NCI-H748 (cell line): ENCODE measurements at regions not wholly inside any gene's neighbourhood (a gene's known extent, or its start where the extent isn't known, plus 50 kb on each side); places are given as distances from the start of the nearest gene placed in this dataset.

Experiments
- DNase-seq: peaks from one replicate; lab custom pipeline; 2025; ENCODE audit not compliant: unreplicated experiment; lab: John Stamatoyannopoulos, UW

DNA sequence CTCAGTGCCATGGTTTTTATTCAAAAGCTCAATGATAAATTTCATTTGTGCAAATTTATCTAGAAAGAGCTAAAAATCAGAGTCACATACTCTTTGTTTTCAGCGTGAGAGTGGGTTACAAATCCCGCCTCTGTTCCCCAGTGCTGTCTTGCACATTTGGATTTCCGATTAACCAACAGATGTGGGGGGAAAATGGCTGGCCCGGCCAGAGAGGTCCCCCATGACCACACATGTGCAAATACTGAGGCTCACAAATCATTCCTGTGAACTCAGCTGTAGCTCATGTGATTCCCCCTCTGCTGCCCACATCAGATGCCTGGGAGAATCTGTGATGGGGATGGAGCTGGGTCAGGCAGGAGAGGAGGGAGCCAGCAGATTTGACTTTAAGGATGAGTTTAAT, 168.7 kb downstream of the PAX1 start:
- no peak for DNase-seq

DNA sequence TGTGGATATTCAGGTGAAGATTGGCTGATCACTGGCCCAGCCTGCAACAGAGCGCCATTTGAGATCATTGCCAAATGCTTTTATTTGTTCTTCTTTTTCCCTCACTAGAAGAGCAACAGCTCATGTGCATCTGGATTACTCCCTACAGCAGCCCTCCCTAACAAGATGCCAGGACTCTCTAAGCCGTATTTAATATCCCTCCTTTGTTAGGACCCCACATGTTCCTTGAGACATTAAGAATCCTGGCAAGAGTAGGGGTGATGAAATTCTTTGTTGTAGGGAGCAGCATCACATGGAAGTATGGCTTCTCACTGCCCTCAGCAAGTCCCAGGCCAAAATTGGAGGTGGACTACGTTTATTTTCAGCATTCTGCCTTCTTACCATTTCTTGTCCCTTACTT, 167.8 kb downstream of the PAX1 start:
- DNase-seq = no peak

DNA sequence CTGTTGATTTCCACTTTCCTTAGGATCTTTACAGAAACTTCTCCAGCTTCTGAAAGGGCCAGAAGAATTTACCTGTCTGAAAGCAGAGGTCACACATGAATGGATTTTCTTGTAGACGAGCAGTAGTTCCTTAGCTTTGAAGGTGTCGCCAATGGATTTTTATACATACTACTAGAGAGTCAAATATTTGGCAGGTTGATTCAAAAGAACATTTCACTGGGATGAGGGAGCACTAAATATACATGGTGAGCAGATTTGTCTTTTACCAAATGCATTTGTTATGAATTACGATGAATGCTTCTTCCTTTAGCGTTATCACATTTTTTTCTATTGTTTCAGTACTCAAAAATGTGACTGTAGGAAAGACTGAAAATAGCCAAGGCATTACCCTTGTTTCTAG, 162.3 kb downstream of the PAX1 start:
- DNase-seq = no peak

DNA sequence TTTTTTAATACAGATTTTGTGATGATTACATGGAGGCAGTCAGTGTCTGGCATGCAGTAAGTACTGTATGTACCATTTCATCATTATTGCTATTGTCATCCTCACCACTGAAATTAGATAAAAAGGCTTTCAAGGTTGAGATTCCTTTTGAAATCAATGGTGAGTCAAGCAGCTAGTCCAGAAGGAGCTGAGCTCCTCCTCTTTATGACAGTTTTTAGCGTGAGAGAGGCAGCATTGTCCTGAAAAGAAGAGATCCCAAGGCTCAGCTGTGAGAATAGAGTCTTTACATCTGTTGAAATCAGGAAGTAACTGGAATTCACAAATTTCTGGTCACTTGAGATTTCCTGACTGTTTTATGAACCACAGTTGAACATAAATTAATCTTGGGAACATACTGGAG, 161.9 kb downstream of the PAX1 start:
- no peak for DNase-seq

DNA sequence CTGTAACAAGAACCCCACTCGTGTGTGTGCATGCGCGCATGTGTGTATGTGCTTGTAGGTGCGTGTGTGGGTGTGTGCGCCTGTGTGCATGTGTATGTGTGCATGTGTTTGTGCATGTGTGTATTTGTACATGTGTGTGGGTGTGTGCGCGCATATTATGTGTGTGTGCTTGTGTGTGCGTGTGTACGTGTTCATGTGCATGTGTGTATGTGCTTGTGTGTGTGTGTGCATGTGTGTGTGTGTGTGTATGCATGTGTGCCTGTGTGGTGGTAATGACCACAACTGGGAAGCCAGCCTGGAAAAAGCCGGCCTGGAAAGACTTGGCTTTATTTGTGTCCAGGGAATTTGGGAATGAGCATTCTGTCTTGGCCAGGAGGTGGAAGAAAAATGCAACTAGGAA, 157.5 kb downstream of the PAX1 start:
- no peak for DNase-seq

DNA sequence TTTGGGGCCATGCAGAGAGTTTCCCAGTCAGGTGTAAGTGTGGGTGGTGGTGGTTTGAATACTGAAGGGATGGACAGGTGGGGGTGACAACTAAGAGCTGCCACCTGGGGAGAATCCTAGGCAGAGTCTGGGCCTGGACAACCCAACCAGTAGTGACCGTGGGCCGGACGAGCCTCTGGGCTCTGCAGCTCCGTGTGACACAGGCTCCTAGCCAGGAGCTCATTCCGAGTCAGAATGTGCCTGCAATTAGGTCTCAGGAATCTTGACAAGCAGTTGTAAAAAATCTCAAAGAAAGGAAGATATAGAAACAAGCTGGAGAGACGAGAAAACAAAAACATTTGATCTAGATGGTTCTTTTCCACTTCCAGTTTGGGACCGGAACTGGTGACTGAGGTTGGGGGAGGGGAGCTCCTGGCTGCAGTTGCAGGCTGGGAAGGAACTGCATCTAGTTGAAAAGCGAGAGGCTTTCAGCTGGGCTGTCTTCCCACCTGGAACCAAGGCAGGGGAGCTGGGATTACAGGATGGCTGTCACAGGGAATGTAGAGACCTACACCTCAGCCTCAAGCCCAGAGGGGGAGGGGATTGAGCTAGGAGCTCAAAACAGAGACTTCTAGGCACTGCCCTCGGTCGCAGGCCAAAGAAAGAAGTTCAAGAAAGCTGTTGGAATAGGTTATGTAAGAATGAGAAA, 156.9 kb downstream of the PAX1 start:
- DNase-seq = no peak

DNA sequence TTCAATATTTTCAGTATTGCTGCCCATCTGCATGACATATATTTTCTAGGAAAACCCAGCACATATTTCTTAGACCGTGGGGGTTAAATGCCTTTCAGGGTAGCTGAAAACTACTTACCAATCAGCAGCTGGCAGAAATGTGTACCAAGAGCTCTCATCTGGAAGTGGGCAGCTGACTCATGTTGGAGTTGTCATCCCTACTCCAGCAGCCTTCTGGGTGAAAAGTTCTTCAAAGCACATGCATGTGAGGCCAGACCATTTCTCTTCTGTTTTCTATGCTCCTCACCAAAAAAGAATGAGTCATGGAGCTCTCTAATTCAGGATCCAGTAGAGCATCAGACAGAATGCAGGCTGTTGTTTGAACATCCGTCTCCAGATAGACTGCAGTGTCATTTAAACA, 135.5 kb downstream of the PAX1 start:
- DNase-seq = no peak

DNA sequence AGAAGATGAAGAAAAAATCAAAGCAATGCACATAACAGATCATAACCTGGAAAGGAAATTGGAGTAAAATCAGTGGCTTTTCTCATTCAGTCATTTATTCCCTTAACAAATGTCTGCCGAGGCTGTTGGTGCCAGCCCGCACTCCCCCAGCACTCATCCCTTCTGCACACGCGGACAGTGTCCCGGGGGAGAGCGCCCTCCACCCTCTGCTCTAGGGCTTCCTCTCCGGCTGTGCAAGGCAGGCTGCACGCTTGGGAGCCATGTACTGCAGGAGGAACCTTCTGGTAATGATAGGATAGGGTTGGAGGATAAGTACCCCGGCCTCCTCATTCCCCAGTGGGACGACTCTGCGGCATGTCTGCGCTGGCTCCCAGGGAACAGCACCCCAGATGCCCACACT, 134.5 kb downstream of the PAX1 start:
- no peak for DNase-seq

DNA sequence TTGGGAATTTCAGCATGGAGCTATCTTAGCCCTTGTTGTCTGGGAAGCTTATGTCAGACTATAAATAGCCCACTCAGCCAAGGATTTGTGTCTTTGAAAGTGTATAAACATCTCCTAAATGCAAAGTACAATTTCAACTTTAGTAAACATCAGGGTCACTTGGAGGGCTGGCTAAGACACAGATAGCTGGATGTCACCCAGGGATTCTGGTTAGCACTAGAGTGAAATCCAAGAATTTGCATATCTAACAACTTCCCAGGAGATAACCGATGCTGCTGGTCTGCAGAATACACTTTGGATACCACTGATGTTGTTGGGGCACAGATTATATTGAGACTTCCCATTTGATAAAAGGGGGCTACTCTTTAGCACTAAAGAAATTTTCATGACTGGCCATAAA, 130.9 kb downstream of the PAX1 start:
- DNase-seq = no peak

DNA sequence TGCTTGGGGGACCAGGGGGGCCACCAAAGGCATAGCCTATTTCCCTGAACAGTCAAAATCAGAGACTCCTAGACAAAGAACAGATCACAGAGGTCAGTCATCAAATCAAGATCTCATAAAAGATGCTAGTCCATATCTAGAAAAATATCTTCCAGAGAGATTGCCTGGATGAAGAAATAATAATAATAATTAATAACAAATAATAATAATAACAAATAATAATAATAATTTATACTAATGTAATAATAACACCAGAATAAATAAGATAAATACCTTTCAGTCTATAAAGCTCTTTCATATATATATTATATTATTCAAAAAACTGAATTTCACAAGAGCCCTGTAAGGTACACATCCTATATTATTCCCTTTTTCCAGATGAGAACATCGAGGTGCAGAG, 129.6 kb downstream of the PAX1 start:
- DNase-seq = no peak

DNA sequence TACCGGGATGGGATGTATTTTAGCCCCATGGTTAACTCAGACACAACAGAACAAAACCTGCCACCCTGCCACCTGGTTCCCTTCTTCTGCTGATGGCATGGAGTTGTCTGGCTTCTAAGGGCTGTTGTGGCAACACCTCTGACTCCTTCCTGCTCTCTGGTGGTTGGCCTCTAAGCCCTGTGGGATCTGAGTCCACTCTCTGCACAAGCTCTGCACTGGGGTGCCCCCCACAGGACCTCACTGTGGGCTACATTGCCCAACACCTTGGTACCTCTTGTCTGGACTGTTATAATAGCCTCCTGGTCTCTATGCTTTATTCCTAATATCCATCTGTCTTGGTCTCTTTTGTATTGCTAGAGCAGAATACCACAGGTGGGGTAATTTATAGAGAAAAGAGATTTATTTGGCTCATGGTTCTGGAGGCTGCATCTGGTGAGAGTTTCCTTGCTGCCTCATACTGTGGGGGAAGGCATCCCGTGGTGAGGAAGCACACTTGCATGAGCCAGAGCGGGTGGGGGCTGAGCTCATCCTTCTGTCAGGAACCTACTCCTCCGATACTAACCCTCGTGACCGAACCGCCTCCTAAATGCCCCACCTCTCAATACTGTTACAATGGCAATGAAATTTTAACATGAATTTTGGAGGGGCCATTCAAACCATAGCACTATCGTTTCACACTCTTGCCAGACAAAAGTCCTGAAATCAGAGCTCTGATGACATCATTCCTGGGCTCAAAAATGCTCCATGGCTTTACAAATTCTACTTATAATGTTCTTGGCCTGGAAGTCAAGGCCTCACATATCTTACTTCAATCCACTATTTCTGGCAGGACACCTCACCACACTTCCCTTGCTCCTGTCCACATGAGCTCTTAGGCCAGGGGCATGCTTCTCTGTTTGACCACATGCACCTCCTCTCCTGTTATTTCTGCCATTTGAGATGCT, 127.2 kb downstream of the PAX1 start:
- no peak for DNase-seq

DNA sequence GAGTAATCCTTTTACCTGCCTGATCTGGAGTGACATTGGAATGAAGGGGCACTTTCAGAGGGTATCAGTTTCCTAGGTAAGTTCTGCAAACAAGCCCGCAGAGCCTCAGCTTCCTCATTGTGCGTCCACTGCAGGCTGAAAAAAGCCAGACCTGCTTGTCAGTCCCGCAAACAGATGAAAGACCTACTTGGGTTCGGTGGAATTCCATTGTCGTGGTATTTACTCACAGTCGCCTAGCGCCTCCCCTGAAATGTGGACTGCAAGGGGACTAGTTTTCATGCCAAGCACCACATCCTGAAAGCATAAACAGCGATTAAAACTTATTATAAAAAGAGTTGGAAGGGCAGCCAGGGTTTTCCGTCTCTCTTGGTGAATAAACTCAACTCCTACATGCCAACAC, 121.5 kb downstream of the PAX1 start:
- DNase-seq = no peak

DNA sequence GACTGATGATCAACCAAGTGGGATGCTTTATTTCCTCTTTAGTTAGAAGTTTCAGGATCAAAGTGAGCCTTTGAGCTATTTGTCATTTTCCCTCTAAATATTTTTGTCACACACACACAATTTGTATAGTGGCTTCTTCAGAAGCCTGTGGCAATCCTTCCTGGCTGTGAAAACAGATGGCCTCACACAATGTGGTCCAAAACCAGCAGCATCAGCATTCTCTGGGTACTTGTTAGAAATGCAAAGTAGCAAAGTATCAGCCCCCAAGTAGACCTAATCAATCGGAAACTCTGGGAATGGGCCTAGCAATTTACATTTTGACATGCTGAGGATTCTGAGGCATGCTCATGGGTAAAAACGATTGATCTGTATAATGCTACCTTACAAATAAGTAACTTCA, 115.9 kb downstream of the PAX1 start:
- no peak for DNase-seq

DNA sequence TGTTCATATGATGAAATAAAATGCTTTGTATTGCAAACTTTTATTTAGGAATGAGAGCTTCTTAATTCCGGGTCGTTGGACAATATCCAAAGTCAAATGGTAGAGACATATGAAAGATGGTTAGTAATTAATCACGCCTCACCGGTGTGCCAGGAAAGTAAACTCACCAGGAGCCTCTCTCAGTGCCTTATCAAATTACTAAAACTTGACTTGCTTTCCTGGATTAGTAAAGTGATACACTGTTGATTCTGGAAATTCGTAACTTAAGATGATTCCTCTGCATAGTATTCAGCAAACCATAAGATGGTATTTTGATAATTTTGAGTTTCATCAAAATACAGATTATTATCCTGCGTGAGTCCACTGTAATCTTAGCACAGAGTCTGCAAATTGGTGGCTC, 115.2 kb downstream of the PAX1 start:
- peak; percentile 34 for DNase-seq

DNA sequence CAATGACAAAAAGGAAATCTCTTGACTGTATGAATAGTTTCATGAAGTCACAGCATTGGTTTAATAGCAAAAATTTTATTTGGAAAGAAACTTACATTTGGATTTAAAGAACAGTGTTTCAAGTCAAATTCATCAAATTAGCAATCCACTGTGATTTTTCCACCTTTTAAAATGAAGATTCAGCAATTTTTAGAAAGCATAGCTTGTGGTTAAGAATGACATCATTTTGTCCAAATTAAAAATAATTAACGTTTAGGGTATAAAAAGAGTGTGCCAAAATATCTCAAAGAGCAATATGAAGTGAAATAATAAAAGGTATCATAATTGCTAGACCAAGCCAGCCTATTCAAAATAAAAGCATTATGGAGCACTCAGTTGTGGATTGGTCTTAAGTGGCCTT, 114.6 kb downstream of the PAX1 start:
- DNase-seq = no peak

DNA sequence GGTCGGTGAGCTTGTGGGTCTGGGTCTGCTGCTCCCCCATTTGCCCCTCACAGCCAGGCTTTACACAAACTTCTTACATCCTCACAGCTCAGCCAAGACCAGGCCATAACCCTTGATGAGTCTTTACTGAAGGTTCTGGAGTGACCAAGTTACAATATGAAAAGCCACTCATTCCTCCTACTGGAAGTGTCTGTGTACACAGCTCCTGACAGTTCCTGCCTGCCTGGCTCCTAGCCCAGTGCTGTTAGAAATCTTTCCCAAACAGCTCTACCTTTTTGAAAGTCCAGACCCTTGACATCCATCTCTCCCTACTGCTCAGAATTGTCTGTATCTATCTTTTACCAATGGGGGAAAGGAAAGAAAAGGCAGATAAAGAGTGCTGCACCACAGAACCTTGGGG, 106.9 kb downstream of the PAX1 start:
- peak; percentile 25 for DNase-seq

DNA sequence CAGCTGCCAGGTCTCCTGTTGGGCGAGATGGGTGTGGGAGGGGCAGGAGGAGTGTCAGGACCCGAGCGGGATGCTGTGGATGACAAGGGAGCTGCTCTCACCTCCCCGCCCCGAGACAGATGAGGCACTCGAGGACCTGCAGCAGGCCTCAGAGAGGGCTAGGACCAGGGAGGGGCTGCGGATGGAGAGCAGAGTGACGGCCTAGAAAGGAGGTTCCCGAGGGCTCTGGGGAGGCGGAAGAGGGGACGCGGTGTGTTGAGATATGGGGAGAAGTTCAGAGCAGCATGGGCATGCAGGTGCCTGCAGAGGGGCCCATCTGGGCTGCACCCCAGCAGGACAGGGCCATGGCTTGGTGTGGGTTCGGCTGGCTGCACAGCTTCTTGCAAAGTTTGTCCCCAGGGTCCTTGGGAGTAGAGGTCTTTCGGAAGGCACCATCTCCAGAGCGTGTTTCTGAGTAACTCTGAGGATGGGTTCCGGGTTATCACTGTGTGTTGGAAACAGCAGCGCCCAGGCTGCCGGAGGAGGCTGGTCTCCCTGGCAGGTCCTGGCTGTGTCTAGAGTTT, 104.6 kb downstream of the PAX1 start:
- DNase-seq = no peak

DNA sequence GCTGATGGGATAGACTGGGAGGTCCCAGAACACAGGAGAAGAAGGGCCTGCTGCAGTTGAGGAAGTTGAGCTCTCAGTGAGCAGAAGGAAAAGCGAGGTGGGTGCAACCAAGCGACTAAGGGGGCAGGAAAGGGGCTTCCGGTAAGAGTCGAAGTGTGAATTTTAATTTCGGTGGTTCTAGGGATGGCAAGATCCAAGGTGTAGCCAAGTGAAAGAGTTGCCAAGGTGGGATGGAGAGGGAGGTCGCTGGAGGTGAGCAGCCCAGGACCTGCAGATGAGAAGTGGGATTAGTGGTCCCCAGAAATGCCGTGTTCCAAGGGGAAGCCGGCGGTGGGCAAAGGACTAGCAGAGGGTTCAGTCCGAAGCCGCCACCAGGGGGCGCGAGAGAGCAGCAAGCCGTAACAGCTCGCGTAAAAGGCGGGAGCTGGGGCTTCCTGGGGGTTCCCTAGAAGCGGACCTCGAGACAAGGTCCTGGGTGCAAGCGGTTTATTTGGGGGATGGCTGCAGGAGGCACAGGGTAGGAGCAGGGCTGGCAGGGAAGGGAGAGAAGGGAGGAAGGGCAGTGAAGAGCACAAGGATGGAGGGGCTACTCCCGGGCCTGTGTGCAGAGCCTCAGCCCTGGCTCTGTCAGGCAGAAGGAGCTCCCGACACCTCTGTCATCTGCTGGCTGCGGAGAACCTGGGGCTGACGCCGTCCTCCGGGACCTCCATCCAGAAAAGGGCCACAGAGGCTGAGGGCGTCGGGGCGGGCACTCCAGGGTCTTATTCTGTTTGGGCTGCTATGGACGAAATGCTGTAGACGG, 103.6 kb downstream of the PAX1 start:
- peak; percentile 58 for DNase-seq

DNA sequence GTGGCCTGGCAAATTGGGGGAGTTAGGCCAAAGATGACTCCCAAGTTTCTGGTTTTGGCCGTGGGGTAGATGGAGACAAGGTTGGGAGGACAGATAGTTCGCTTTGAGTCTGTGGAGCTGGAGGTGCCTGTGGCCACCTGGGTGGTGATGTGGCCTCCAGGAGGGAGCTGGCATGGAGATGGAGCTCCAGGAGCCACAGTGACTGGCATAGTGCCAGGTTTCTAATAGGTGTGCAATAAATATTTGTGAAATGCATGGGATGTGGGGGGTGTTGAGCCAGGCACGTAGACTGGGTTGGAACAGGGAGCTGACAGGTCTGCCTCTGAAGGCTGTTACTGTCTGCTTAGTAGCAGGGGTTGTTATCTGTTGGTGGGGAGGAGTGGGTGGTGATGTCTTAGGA, 102.7 kb downstream of the PAX1 start:
- no peak for DNase-seq

DNA sequence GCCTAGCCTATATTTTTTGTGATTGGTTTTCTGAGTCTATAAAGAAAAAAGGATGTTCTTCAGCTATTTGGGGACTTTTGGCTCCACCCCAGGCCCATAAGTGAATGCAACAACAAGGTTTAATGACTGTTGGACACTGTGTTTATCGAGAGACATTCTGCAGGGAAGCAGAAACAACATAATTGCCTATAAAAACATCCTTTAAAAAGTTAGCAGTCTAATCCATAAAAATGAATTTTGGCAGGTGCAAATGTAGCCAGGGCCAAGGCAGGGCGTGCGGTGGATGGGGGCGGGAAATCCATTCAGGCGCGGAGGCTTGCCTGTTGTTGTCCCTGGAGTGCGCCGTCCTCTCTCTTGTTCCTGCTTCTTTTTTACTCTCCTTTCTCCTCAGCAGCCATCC, 99.3 kb downstream of the PAX1 start:
- DNase-seq = no peak

DNA sequence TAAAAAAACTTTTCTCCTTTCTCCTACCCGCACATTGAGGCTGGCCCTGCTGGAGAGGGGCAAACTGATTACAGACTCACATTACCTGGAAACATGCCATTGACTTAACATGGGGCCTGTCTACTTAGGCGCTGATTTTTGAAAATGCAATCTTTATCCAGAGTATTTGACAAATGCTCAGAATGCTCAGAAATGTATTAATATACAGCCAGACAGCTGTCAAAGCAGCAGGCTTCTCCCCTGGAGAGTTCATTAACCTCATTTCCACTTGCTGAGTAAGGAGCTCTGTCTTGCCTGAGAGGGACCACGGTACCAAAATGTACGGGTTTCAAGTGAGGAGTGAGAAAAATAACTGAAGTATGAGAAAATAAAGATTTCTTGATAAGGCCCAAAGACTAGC, 95.7 kb downstream of the PAX1 start:
- DNase-seq = no peak
